ENCODE measurements at regions not wholly inside any gene's neighbourhood (a gene's known extent, or its start where the extent isn't known, plus 50 kb on each side); places are given as distances from the start of the nearest gene placed in this dataset.

DNA sequence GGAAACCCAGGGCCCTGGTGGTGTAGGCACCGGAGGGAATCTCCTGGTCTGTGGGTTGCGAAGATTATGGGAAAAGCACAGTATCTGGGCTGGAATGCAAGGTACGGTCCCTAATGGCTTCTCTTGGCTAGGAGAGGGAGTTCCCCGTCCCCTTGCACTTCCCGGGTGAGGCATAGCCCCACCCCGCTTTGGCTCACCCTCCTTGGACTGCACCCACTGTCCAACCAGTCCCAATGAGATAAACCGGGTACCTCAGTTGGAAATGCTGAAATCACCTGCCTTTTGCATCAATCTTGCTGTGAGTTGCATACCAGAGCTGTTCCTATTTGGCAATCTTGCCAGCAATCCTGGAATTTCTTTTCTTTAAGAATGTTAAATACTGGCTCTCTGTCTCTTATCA, 1429.1 kb downstream of the MAT2B start:
- Histone ChIP-seq H3K9me3 (ENCODE audit: control insufficient read depth, insufficient read depth, low read length) (peaks cover 7% of the 10 kb centered on the region), H3K27me3 (ENCODE audit: control insufficient read depth, insufficient read depth, low read length) (no peaks in the 10 kb centered on the region), H3K4me1 (ENCODE audit: control insufficient read depth, insufficient read depth, low read length) (no peaks in the 10 kb centered on the region), H3K36me3 (ENCODE audit: control insufficient read depth, insufficient read depth, low read length) (no peaks in the 10 kb centered on the region), H3K4me3 (ENCODE audit: low read length) (no peak overlapping the region), H3K27ac (ENCODE audit: low read length) (no peak overlapping the region)
- peaks cover 21% of the 10 kb centered on the region for H3K36me3 Mint-ChIP-seq
- ATAC-seq, result no peak
- no peak overlapping the region for H3K4me3 Mint-ChIP-seq
- no peaks in the 10 kb centered on the region for H3K4me1 Mint-ChIP-seq
- TF ChIP-seq, protein P1, sequence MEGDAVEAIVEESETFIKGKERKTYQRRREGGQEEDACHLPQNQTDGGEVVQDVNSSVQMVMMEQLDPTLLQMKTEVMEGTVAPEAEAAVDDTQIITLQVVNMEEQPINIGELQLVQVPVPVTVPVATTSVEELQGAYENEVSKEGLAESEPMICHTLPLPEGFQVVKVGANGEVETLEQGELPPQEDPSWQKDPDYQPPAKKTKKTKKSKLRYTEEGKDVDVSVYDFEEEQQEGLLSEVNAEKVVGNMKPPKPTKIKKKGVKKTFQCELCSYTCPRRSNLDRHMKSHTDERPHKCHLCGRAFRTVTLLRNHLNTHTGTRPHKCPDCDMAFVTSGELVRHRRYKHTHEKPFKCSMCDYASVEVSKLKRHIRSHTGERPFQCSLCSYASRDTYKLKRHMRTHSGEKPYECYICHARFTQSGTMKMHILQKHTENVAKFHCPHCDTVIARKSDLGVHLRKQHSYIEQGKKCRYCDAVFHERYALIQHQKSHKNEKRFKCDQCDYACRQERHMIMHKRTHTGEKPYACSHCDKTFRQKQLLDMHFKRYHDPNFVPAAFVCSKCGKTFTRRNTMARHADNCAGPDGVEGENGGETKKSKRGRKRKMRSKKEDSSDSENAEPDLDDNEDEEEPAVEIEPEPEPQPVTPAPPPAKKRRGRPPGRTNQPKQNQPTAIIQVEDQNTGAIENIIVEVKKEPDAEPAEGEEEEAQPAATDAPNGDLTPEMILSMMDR (IDR thresholded peaks at IDR 0.05), result no peak
- intact Hi-C loops (cut with micrococcal nuclease), result no loop called here
- no peaks in the 10 kb centered on the region for H3K27me3 Mint-ChIP-seq (ENCODE audit: low read depth in 2 of 2)
- no peak for DNase-seq
- WGBS (ENCODE audit: insufficient coverage), result 84% methylated on average over 7 of the region's 7 CpGs
- H3K9me3 Mint-ChIP-seq, result peaks cover 30 to 33% of the 10 kb centered on the region in 2 donors
- H3K27ac Mint-ChIP-seq, result no peak overlapping the region

DNA sequence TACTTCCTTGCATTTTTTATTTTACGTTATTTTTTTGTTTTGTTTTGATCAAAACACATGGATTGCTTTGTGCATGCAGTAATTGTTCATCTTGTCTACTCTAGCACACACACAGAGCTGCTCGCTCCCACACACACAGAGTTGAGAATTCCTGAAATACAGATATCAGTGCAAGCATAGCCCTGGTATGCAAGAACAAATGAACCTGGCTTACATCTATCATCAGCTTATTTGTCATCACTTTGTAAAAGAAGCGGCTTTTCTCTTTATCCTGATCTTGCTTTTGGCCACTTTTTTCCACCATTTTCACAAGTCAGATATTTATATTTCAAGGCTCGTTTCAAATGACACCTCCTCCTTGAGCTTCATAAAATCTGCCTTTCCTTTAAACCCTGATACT, 1435.7 kb downstream of the MAT2B start:
- Mint-ChIP-seq H3K4me3 (no peak overlapping the region), H3K36me3 (no peaks in the 10 kb centered on the region), H3K27ac (no peak overlapping the region), H3K9me3 (peaks cover 15 to 22% of the 10 kb centered on the region in 2 donors), H3K27me3 (ENCODE audit: low read depth in 2 of 2) (no peaks in the 10 kb centered on the region), H3K4me1 (no peaks in the 10 kb centered on the region)
- Histone ChIP-seq H3K27ac (ENCODE audit: low read length) (no peak overlapping the region), H3K9me3 (ENCODE audit: control insufficient read depth, insufficient read depth, low read length) (no peaks in the 10 kb centered on the region), H3K36me3 (ENCODE audit: control insufficient read depth, insufficient read depth, low read length) (no peaks in the 10 kb centered on the region), H3K4me1 (ENCODE audit: control insufficient read depth, insufficient read depth, low read length) (no peaks in the 10 kb centered on the region), H3K27me3 (ENCODE audit: control insufficient read depth, insufficient read depth, low read length) (no peaks in the 10 kb centered on the region), H3K4me3 (ENCODE audit: low read length) (no peak overlapping the region)
- 85% methylated on average over 4 of the region's 4 CpGs for WGBS (ENCODE audit: insufficient coverage)
- DNase-seq (no peak), ATAC-seq (no peak)
- TF ChIP-seq, protein P1 (IDR thresholded peaks at IDR 0.05), result no peak
- intact Hi-C loops (cut with micrococcal nuclease), result no loop called here

DNA sequence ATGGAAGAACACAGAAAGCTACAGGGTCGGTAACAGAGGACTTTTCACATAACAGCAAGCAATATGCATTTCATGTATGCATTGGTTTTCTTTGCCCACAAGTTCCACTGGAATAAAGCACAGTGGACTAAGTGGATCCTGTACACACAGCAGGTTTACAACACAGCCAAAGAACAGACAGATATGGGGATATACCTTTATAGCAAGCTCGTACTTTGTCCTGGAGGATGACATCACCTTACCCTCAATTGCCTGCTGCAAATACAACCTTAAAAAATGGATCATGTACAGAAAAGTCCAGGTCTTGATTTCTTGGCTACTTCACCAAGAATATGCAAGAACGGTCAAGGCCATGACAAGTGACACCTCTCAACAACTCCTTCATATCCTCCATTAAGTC, 1445.5 kb downstream of the MAT2B start:
- H3K4me1 Mint-ChIP-seq, result no peaks in the 10 kb centered on the region
- no peaks in the 10 kb centered on the region for H3K9me3 ChIP-seq (ENCODE audit: control insufficient read depth, insufficient read depth, low read length)
- intact Hi-C loops (cut with micrococcal nuclease), result no loop called here
- no peak overlapping the region for H3K4me3 Mint-ChIP-seq
- DNase-seq (no peak), ATAC-seq (no peak)
- H3K27me3 Mint-ChIP-seq (ENCODE audit: low read depth in 2 of 2), result no peaks in the 10 kb centered on the region
- H3K27ac Mint-ChIP-seq, result no peak overlapping the region
- TF ChIP-seq, protein P1 (IDR thresholded peaks at IDR 0.05), result no peak
- H3K27ac ChIP-seq (ENCODE audit: low read length), result no peak overlapping the region
- H3K36me3 ChIP-seq (ENCODE audit: control insufficient read depth, insufficient read depth, low read length), result no peaks in the 10 kb centered on the region
- H3K27me3 ChIP-seq (ENCODE audit: control insufficient read depth, insufficient read depth, low read length), result no peaks in the 10 kb centered on the region
- no peak overlapping the region for H3K4me3 ChIP-seq (ENCODE audit: low read length)
- H3K36me3 Mint-ChIP-seq, result peaks cover 9% of the 10 kb centered on the region
- peaks cover 15 to 23% of the 10 kb centered on the region in 2 donors for H3K9me3 Mint-ChIP-seq
- H3K4me1 ChIP-seq (ENCODE audit: control insufficient read depth, insufficient read depth, low read length), result no peaks in the 10 kb centered on the region
- WGBS (ENCODE audit: insufficient coverage), result 91% methylated on average over 3 of the region's 3 CpGs

DNA sequence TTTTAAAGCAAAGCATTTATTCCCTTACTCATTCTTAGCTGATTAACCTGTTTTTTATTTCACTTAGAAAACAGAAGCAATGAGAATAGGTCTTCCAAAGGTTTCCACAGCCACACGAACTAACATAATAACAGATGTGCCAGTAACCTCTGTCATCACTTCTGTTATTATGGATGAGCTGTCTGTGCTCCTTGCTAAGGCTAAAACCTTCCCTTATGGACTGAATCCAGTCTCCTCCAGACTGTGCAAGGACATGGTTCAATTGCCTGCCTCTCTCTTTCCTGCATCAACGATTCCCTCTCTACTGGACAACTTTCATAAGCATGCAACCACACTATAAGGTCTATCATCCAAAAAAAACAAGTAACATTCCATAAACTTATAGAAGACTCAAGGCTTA, 1446.2 kb downstream of the MAT2B start:
- WGBS (ENCODE audit: insufficient coverage), result 63% methylated on average over 2 of the region's 2 CpGs
- no peaks in the 10 kb centered on the region for H3K27me3 Mint-ChIP-seq (ENCODE audit: low read depth in 2 of 2)
- H3K36me3 Mint-ChIP-seq, result peaks cover 9% of the 10 kb centered on the region
- no peak for DNase-seq
- H3K9me3 Mint-ChIP-seq, result peaks cover 15 to 23% of the 10 kb centered on the region in 2 donors
- no peak overlapping the region for H3K27ac Mint-ChIP-seq
- Histone ChIP-seq H3K9me3 (ENCODE audit: control insufficient read depth, insufficient read depth, low read length) (no peaks in the 10 kb centered on the region), H3K4me3 (ENCODE audit: low read length) (no peak overlapping the region), H3K4me1 (ENCODE audit: control insufficient read depth, insufficient read depth, low read length) (no peaks in the 10 kb centered on the region), H3K27me3 (ENCODE audit: control insufficient read depth, insufficient read depth, low read length) (no peaks in the 10 kb centered on the region), H3K27ac (ENCODE audit: low read length) (no peak overlapping the region), H3K36me3 (ENCODE audit: control insufficient read depth, insufficient read depth, low read length) (no peaks in the 10 kb centered on the region)
- no peak overlapping the region for H3K4me3 Mint-ChIP-seq
- no peaks in the 10 kb centered on the region for H3K4me1 Mint-ChIP-seq
- TF ChIP-seq, protein P1 (IDR thresholded peaks at IDR 0.05), result no peak
- no peak for ATAC-seq
- intact Hi-C loops (cut with micrococcal nuclease), result no loop called here

Data from natural killer cell (primary cell).